PC-3 (cell line): ENCODE measurements at regions not wholly inside any gene's neighbourhood (a gene's known extent, or its start where the extent isn't known, plus 50 kb on each side); places are given as distances from the start of the nearest gene placed in this dataset.
A peak's percentile ranks its signal among the peaks of the same experiment; 100 is the strongest.

ENCODE experiments used
- ATAC-seq: fragments of 200-7000 bp; cut with Tn5 transposase; 2 replicates; pipeline ENCODE4 v1.9.1; 2020; ENCODE audit warnings: mild to moderate bottlenecking, moderate library complexity
- BruUV-seq: library from RNA; stranded (reverse); fragments of 400-500 nt; replicated peaks from 2 replicates; lab custom pipeline; 2021; lab: Mats Ljungman, UMichigan
- CTCF ChIA-PET: fragments of 300-600 bp; sonication (Branson Sonifier 250); formaldehyde crosslinking; loops from one replicate; lab custom pipeline; 2022; ENCODE audit warnings: antibody characterized with exemption; lab: Charles Lee
- POLR2A ChIA-PET: fragments of 300-600 bp; sonication (Branson Sonifier 250); formaldehyde crosslinking; loops from one replicate; lab custom pipeline; 2022; ENCODE audit warnings: antibody characterized with exemption; ENCODE audit not compliant: unreplicated experiment; lab: Charles Lee
- DNase-seq: peaks from one replicate; pipeline ENCODE4 v3.0.0-alpha.2; 2015
- H2AFZ ChIP-seq: fragments of 300-600 bp; sonication (generic); 2 replicates; pipeline ENCODE4 v1.6.0; 2016; ENCODE audit warnings: antibody characterized with exemption, low read length
- H3F3A ChIP-seq: fragments of 300-600 bp; sonication (generic); one replicate; pipeline ENCODE4 v1.6.0; 2017; ENCODE audit warnings: antibody characterized with exemption, low read length, control low read depth, mild to moderate bottlenecking; ENCODE audit not compliant: unreplicated experiment
- H3K27ac ChIP-seq: fragments of 300-600 bp; sonication (generic); 2 replicates; pipeline ENCODE4 v1.5.1; 2016; ENCODE audit warnings: mild to moderate bottlenecking, low read length
- H3K27me3 ChIP-seq: fragments of 300-600 bp; sonication (generic); 2 replicates; pipeline ENCODE4 v1.6.1; 2016; ENCODE audit warnings: low read length, mixed read lengths
- H3K36me3 ChIP-seq: fragments of 300-600 bp; sonication (generic); 2 replicates; pipeline ENCODE4 v1.6.1; 2016; ENCODE audit warnings: low read depth, mixed run types, low read length, mixed read lengths
- H3K4me1 ChIP-seq: fragments of 300-600 bp; sonication (generic); 2 replicates; pipeline ENCODE4 v1.5.1; 2016; ENCODE audit warnings: low read length; ENCODE audit not compliant: insufficient read depth
- H3K4me2 ChIP-seq: fragments of 300-600 bp; sonication (generic); 2 replicates; pipeline ENCODE4 v1.6.0; 2016; ENCODE audit warnings: low read length
- H3K4me3 ChIP-seq: fragments of 300-600 bp; sonication (generic); 2 replicates; pipeline ENCODE4 v1.5.1; 2016; ENCODE audit warnings: mild to moderate bottlenecking, low read length, mixed read lengths
- H3K79me2 ChIP-seq: fragments of 300-600 bp; sonication (generic); 2 replicates; pipeline ENCODE4 v1.6.1; 2017; ENCODE audit warnings: low read length, mixed read lengths
- H3K9ac ChIP-seq: fragments of 300-600 bp; sonication (generic); 2 replicates; pipeline ENCODE4 v1.6.0; 2016; ENCODE audit warnings: mild to moderate bottlenecking, low read length
- H3K9me2 ChIP-seq: fragments of 300-600 bp; sonication (generic); replicated peaks from 2 replicates; pipeline ENCODE4 v1.6.1; 2016; ENCODE audit warnings: mixed run types, low read length, mixed read lengths
- H3K9me3 ChIP-seq: fragments of 300-600 bp; sonication (generic); 2 replicates; pipeline ENCODE4 v1.6.1; 2016; ENCODE audit warnings: low read length, mixed read lengths
- H4K20me1 ChIP-seq: fragments of 300-600 bp; sonication (generic); 2 replicates; pipeline ENCODE4 v1.6.1; 2016; ENCODE audit warnings: low read length, mixed read lengths
- EZH2 ChIP-seq: fragments of 300-600 bp; sonication (generic); IDR thresholded peaks from one replicate; pipeline ENCODE4 v1.6.1; 2017; ENCODE audit warnings: antibody characterized with exemption, mild to moderate bottlenecking, low read length; ENCODE audit not compliant: unreplicated experiment
- EZH2phosphoT487 ChIP-seq: fragments of 300-600 bp; sonication (generic); IDR thresholded peaks from 2 replicates; pipeline ENCODE4 v1.6.1; 2018; ENCODE audit warnings: mild to moderate bottlenecking, antibody characterized with exemption, low read length, borderline replicate concordance
- intact Hi-C: fragments of 100-400 bp; cut with micrococcal nuclease; formaldehyde crosslinking; loops from 2 replicates; pipeline ENCODE4 v1.9.0; 2023
- TF ChIP-seq, protein P1 (sequence below): fragments of 300-600 bp; sonication (generic); conservative IDR thresholded peaks from 2 replicates; pipeline ENCODE4 v1.5.1; 2017; ENCODE audit warnings: antibody characterized with exemption, low read depth, mild to moderate bottlenecking, low read length

DNA sequence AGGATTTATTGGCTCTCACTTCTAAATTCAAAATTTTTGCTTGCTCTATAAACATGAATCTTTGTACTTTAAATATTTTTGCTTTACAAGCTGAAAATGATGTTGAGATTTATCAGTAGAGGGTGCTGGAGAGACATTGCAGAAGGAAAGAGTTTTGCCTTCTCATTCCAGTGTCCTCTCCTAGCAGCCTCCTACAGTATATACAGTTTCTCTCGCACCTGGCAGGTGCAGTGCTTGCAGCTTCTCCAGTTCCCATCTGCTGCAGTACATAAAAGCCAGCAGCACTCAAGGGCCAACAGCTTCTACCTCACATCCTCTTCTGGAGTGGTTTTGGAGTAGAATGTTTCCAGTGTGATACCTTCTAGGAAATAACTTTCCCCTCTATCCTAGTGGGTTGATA is 601.8 kb upstream of the ATXN7L3B start:
- Histone ChIP-seq H3K9me2 (no peaks in the 10 kb centered on the region), H3K9me3 (no peaks in the 10 kb centered on the region), H3K9ac (no peak overlapping the region), H3K4me2 (no peak overlapping the region), H2AFZ (no peak overlapping the region), H3K79me2 (no peaks in the 10 kb centered on the region), H3K27me3 (no peaks in the 10 kb centered on the region), H3K4me1 (no peaks in the 10 kb centered on the region), H3K27ac (no peak overlapping the region), H3F3A (no peaks in the 10 kb centered on the region), H4K20me1 (no peaks in the 10 kb centered on the region), H3K4me3 (no peak overlapping the region), H3K36me3 (no peaks in the 10 kb centered on the region)
- intact Hi-C loops = loop anchor here (1.0 to 5.0 kb wide), 4 partner anchors 86 to 479 kb away; no protein-coding TSS in a partner anchor
- TF ChIP-seq, protein P1, sequence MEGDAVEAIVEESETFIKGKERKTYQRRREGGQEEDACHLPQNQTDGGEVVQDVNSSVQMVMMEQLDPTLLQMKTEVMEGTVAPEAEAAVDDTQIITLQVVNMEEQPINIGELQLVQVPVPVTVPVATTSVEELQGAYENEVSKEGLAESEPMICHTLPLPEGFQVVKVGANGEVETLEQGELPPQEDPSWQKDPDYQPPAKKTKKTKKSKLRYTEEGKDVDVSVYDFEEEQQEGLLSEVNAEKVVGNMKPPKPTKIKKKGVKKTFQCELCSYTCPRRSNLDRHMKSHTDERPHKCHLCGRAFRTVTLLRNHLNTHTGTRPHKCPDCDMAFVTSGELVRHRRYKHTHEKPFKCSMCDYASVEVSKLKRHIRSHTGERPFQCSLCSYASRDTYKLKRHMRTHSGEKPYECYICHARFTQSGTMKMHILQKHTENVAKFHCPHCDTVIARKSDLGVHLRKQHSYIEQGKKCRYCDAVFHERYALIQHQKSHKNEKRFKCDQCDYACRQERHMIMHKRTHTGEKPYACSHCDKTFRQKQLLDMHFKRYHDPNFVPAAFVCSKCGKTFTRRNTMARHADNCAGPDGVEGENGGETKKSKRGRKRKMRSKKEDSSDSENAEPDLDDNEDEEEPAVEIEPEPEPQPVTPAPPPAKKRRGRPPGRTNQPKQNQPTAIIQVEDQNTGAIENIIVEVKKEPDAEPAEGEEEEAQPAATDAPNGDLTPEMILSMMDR = peak; percentile 68
- TF ChIP-seq EZH2 = no peak
- peak; percentile 57 for DNase-seq
- CTCF ChIA-PET = interaction anchor here (0.5 to 1.0 kb wide), 3 partner anchors 67 to 379 kb away, joined by 3 to 6 read pairs (median 4); no protein-coding TSS in a partner anchor
- BruUV-seq = no TSS peak
- POLR2A ChIA-PET = no interaction called here
- peak; percentile 78 for ATAC-seq

DNA sequence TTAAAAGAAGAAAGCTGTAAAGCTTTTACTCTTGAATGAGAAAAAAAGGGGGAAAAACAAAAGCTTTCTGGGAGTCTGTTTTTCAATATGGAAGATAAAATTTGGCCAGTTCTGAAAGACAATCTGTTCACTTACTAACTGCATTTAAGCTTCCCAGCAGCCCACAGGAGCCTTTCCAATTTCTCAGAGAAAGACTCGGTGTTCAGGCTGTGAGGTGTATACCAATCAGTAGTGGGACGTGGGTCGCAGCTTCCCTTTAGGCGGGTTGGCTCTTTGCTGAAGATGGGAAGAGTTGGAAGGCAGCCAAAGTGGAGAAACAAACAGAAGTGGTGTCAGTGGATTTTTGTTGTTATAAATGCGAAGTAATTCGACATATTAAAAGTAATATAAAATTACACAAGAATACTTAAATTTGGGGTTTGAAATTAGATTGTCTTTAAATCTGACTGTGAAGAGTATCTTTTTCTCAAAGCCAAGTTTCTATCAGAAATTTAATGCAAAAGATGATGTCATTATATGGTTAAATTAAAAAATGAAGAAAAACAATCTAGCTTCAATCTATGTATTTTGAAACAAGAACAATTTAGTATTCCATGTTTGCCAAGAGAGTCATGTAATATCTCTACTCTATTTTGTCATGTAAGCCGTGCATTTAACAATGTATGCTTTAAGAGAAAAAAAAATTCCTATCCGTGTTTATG is 590.2 kb upstream of the ATXN7L3B start:
- Histone ChIP-seq H3K9me2 (no peaks in the 10 kb centered on the region), H4K20me1 (no peaks in the 10 kb centered on the region), H3K9ac (no peak overlapping the region), H3K79me2 (no peaks in the 10 kb centered on the region), H3K9me3 (no peaks in the 10 kb centered on the region), H3K4me3 (no peak overlapping the region), H2AFZ (no peak overlapping the region), H3K4me1 (no peaks in the 10 kb centered on the region), H3K27ac (no peak overlapping the region), H3F3A (no peaks in the 10 kb centered on the region), H3K27me3 (no peaks in the 10 kb centered on the region), H3K4me2 (no peak overlapping the region), H3K36me3 (no peaks in the 10 kb centered on the region)
- intact Hi-C loops = no loop called here
- ChIA-PET CTCF (no interaction called here), POLR2A (no interaction called here)
- no peak for ATAC-seq
- DNase-seq = no peak
- no TSS peak for BruUV-seq
- TF ChIP-seq EZH2 = no peak
- TF ChIP-seq EZH2phosphoT487 = no peak
- TF ChIP-seq, protein P1 = no peak

DNA sequence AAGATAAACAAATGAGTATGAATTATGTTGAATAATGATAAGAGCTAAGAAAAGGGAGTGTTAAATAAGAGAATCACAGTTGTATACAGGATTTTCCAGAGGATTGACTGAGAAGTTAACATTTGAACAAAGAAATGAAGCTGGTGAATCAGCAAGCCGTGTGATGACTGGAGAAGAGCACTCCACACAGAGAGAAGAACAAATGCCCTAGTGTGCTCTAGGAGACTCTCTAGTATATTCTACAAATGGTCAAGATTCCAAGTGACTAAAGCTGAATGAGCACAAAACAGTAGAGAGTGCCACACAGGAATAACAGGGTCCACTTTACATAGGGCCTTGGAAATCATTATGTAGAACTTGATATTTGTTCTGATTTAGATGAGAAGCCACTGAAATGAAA is 587.1 kb upstream of the ATXN7L3B start:
- TF ChIP-seq, protein P1 = no peak
- no peak for TF ChIP-seq EZH2
- no peak for TF ChIP-seq EZH2phosphoT487
- Histone ChIP-seq H3K27me3 (no peaks in the 10 kb centered on the region), H3K36me3 (no peaks in the 10 kb centered on the region), H3K9me2 (no peaks in the 10 kb centered on the region), H3K79me2 (no peaks in the 10 kb centered on the region), H3F3A (no peaks in the 10 kb centered on the region), H3K4me2 (no peak overlapping the region), H3K4me1 (no peaks in the 10 kb centered on the region), H3K27ac (no peak overlapping the region), H3K9me3 (no peaks in the 10 kb centered on the region), H4K20me1 (no peaks in the 10 kb centered on the region), H2AFZ (no peak overlapping the region), H3K9ac (no peak overlapping the region), H3K4me3 (no peak overlapping the region)
- CTCF ChIA-PET = no interaction called here
- intact Hi-C loops = no loop called here
- ATAC-seq (no peak), DNase-seq (no peak)
- no TSS peak for BruUV-seq
- POLR2A ChIA-PET = no interaction called here
